ENCODE measurements at regions not wholly inside any gene's neighbourhood (a gene's known extent, or its start where the extent isn't known, plus 50 kb on each side); places are given as distances from the start of the nearest gene placed in this dataset.

DNA sequence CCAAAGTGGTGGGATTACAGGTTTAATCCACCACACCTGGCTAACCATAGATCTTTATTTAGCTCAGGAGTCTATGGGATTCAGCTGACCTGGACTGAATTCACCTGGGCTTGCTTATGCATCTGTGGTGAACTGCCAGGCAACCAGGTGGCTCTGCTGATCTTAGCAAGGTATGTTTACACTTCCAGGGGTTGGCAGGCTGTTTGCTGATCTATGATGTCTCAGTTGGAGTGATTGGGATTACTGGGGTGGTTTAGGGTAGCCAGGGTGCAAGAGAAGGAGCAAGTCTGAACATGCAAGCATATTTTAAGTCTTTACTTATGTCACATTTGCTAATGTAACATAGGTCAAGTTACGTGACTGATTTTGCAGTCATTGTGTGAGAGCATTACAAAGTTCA lies 63.6 kb upstream of the JAK2 start:
- H3K4me1 Mint-ChIP-seq (ENCODE audit: low read depth in 2 of 2), result peaks cover 11 to 17% of the 10 kb centered on the region in 2 donors

GRCh38 chr9:4922101-4922500 lies 63.0 kb upstream of the JAK2 start:
- Mint-ChIP-seq H3K4me1 (ENCODE audit: low read depth in 2 of 2) (peaks cover 17% of the 10 kb centered on the region in 2 donors), H3K27me3 (peaks cover 0 to 4% of the 10 kb centered on the region in 2 donors)
- no peak for ATAC-seq

More for the DNA sequence above, 63.6 kb upstream of the JAK2 start:
- H3K4me3 Mint-ChIP-seq, result no peak overlapping the region
- ATAC-seq (no peak), DNase-seq (ENCODE audit: low spot score) (no peak)
- peaks cover 0 to 4% of the 10 kb centered on the region in 2 donors for H3K27me3 Mint-ChIP-seq
- no peaks in the 10 kb centered on the region for H3K36me3 Mint-ChIP-seq
- H3K27ac Mint-ChIP-seq, result no peak overlapping the region
- H3K9me3 Mint-ChIP-seq, result no peaks in the 10 kb centered on the region

GRCh38 chr9:4922730-4923129 lies 62.3 kb upstream of the JAK2 start:
- Mint-ChIP-seq H3K4me1 (ENCODE audit: low read depth in 2 of 2) (peaks cover 17 to 18% of the 10 kb centered on the region in 2 donors), H3K27ac (peak overlapping the region in 1 of 2 donors; percentile 4), H3K36me3 (no peaks in the 10 kb centered on the region), H3K4me3 (no peak overlapping the region), H3K9me3 (no peaks in the 10 kb centered on the region), H3K27me3 (peaks cover 0 to 4% of the 10 kb centered on the region in 2 donors)
- ATAC-seq (peak in 1 of 2 donors; percentile 53), DNase-seq (ENCODE audit: low spot score) (no peak)

More at GRCh38 chr9:4922101-4922500, 63.0 kb upstream of the JAK2 start:
- Mint-ChIP-seq H3K36me3 (no peaks in the 10 kb centered on the region), H3K27ac (no peak overlapping the region), H3K4me3 (no peak overlapping the region), H3K9me3 (no peaks in the 10 kb centered on the region)
- no peak for DNase-seq (ENCODE audit: low spot score)

DNA sequence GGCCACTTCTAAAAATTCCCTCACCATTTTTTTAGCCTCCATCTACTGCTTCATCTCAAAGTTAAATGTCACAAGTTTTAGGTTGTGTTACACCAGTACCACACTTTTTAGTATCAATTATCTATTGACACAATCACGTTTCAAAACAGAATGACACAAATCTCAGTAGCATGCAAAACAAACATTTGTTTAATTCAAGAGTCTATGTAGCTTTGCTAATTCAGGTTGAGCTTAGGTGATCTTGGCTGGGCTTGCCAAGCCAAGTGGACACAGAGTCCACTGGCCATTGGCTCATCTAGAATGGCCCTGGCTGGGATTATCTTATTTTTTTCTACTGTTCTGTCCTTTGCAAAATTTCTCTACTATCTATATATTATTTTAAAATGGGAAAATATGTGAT lies 61.9 kb upstream of the JAK2 start:
- Mint-ChIP-seq H3K4me1 (ENCODE audit: low read depth in 2 of 2) (peaks cover 17 to 18% of the 10 kb centered on the region in 2 donors), H3K4me3 (no peak overlapping the region), H3K36me3 (no peaks in the 10 kb centered on the region), H3K27me3 (peaks cover 0 to 2% of the 10 kb centered on the region in 2 donors), H3K27ac (peak overlapping the region in 1 of 2 donors; percentile 4), H3K9me3 (no peaks in the 10 kb centered on the region)
- no peak for DNase-seq (ENCODE audit: low spot score)
- ATAC-seq, result no peak

DNA sequence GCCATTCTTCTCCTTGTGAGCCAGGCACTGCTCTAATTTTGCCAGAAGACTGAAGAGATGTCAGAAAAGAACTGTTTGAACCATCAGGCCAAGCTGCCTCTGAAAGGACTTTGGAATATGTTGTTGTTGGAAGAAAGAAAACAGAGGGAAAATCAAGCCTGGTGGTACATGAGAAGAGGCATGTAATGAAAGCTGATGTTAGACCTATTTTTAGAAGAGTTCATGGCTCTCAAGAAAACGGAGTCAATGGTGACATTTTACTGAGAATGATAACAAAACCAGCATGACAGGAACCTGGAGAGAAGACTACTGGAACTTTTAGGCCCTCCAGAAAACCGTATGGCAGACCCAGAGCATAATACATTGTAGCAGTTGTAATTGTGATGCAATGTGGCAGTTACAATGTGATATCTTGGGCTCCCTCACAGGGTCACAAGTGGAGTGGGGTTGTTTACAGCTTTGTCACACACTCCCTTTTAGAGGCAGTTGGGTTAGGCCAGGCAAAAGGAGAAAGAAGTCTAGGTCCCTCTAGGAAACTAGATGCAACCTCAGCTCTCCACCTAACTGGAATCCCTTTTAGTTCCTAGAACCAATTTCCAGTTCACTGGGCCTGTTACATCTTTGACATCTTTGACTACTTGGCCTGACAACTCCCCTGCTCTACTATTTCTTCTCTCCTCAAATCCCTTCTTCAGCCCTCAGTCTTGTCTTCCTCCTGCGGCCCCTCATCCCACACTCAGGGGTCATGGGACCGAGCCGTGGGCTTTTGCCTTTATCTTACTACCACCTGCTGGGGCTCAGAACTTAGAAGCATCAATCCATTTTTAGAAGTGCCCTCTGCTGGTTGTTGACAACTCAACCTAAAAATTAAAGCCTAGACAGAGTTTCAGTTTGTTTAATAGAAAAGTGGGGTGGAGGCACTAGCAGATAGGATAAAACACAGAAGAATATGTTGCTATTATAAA lies 61.2 kb upstream of the JAK2 start:
- H3K4me3 Mint-ChIP-seq, result peak overlapping the region; percentile 7
- no peaks in the 10 kb centered on the region for H3K36me3 Mint-ChIP-seq
- no peaks in the 10 kb centered on the region for H3K9me3 Mint-ChIP-seq
- H3K4me1 Mint-ChIP-seq (ENCODE audit: low read depth in 2 of 2), result peaks cover 17 to 18% of the 10 kb centered on the region in 2 donors
- H3K27ac Mint-ChIP-seq, result peak overlapping the region; percentile 15 to 40
- DNase-seq (ENCODE audit: low spot score) (no peak), ATAC-seq (no peak)
- no peaks in the 10 kb centered on the region for H3K27me3 Mint-ChIP-seq

GRCh38 chr9:4926239-4926638 lies 58.8 kb upstream of the JAK2 start:
- Mint-ChIP-seq H3K4me1 (ENCODE audit: low read depth in 2 of 2) (peaks cover 17 to 18% of the 10 kb centered on the region in 2 donors), H3K36me3 (no peaks in the 10 kb centered on the region), H3K27ac (no peak overlapping the region), H3K9me3 (no peaks in the 10 kb centered on the region), H3K4me3 (no peak overlapping the region), H3K27me3 (no peaks in the 10 kb centered on the region)
- ATAC-seq (no peak), DNase-seq (ENCODE audit: low spot score) (no peak)

DNA sequence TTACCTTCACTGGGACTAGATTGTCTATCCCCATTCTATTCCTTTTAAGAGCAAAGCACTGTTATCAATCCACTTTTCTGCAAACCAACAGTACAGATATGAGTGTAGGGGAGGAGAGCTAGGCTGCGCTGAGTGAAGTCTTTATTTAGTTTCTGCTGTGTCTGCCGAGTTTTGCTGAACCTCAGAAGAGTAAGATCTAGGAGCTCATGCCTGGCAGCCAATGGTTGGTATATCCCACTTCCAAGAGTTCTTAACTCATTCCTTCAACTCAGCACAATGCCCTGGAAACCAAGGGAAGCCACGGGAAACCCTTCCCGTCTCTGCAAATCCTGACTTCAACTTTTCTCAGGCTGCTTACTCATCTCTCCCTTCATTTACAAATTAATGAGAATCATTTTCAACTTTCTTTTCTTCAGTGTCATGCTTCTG lies 58.0 kb upstream of the JAK2 start:
- H3K27ac Mint-ChIP-seq, result no peak overlapping the region

GRCh38 chr9:4927701-4928100 lies 57.4 kb upstream of the JAK2 start:
- Mint-ChIP-seq H3K27ac (no peak overlapping the region), H3K36me3 (no peaks in the 10 kb centered on the region), H3K9me3 (no peaks in the 10 kb centered on the region), H3K4me3 (no peak overlapping the region), H3K27me3 (peaks cover 0 to 3% of the 10 kb centered on the region in 2 donors), H3K4me1 (ENCODE audit: low read depth in 2 of 2) (peaks cover 17 to 18% of the 10 kb centered on the region in 2 donors)
- DNase-seq (ENCODE audit: low spot score) (no peak), ATAC-seq (no peak)

More for the DNA sequence above, 58.0 kb upstream of the JAK2 start:
- no peak for DNase-seq (ENCODE audit: low spot score)
- ATAC-seq, result peak in 1 of 2 donors; percentile 43
- Mint-ChIP-seq H3K9me3 (no peaks in the 10 kb centered on the region), H3K4me3 (peak overlapping the region; percentile 13), H3K36me3 (no peaks in the 10 kb centered on the region), H3K4me1 (ENCODE audit: low read depth in 2 of 2) (peaks cover 17 to 18% of the 10 kb centered on the region in 2 donors), H3K27me3 (peaks cover 0 to 3% of the 10 kb centered on the region in 2 donors)

DNA sequence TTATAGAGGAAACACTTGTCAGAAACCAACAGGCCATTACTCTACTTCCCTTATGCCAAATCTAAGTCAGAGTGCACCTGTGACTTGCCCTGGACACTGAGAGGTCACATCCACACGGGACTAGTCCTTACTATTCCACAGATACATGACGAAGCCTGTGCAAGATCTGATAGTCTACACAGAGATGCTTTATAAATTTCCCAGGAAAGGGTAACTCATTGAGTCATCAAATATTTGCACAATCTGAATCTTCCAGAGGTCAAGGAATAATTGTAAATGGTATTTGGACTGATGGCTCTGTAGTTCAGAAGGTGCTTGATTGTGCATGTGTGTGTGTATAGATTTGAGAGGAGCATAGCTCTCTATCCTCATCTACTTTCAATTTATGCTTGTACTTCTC lies 55.2 kb upstream of the JAK2 start:
- no peak overlapping the region for H3K4me3 Mint-ChIP-seq
- H3K27ac Mint-ChIP-seq, result no peak overlapping the region
- peaks cover 4 to 6% of the 10 kb centered on the region in 2 donors for H3K4me1 Mint-ChIP-seq (ENCODE audit: low read depth in 2 of 2)
- H3K9me3 Mint-ChIP-seq, result no peaks in the 10 kb centered on the region
- DNase-seq (ENCODE audit: low spot score), result no peak
- no peak for ATAC-seq
- H3K27me3 Mint-ChIP-seq, result peaks cover 0 to 3% of the 10 kb centered on the region in 2 donors
- H3K36me3 Mint-ChIP-seq, result no peaks in the 10 kb centered on the region

DNA sequence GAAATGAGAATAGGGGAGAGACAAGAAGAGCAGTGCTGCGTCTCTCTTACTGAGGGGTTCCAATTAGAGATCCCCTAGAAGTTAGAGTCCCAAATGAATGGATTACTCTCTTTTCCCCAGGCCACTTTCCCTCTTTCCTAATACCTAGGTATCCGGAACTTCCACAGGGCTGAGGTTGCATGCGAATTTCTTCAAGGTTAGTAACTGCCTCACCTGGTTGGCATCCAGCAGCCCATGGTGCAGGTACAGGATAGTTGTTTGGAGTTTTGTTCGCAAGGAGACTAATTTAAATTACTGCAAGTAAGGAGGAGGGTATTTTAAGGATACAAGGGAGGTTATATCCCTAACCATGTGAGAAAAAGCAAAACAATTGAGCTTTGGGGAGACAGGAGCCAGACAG lies 52.4 kb upstream of the JAK2 start:
- H3K4me3 Mint-ChIP-seq, result no peak overlapping the region
- no peak for ATAC-seq
- H3K9me3 Mint-ChIP-seq, result no peaks in the 10 kb centered on the region
- no peak for DNase-seq (ENCODE audit: low spot score)
- no peaks in the 10 kb centered on the region for H3K36me3 Mint-ChIP-seq
- H3K27ac Mint-ChIP-seq, result no peak overlapping the region
- peaks cover 19 to 21% of the 10 kb centered on the region in 2 donors for H3K4me1 Mint-ChIP-seq (ENCODE audit: low read depth in 2 of 2)
- H3K27me3 Mint-ChIP-seq, result peaks cover 0 to 3% of the 10 kb centered on the region in 2 donors

- H3K27ac Mint-ChIP-seq, result peak overlapping the region in 1 of 2 donors; percentile 42
- no peaks in the 10 kb centered on the region for H3K36me3 Mint-ChIP-seq
- no peak overlapping the region for H3K4me3 Mint-ChIP-seq
- no peak for DNase-seq (ENCODE audit: low spot score)
- H3K4me1 Mint-ChIP-seq (ENCODE audit: low read depth in 2 of 2), result peaks cover 23 to 26% of the 10 kb centered on the region in 2 donors
- no peak for ATAC-seq
- H3K9me3 Mint-ChIP-seq, result no peaks in the 10 kb centered on the region
- peaks cover 0 to 3% of the 10 kb centered on the region in 2 donors for H3K27me3 Mint-ChIP-seq
Measured at GRCh38 chr9:4933177-4933576, 51.9 kb upstream of the JAK2 start.

DNA sequence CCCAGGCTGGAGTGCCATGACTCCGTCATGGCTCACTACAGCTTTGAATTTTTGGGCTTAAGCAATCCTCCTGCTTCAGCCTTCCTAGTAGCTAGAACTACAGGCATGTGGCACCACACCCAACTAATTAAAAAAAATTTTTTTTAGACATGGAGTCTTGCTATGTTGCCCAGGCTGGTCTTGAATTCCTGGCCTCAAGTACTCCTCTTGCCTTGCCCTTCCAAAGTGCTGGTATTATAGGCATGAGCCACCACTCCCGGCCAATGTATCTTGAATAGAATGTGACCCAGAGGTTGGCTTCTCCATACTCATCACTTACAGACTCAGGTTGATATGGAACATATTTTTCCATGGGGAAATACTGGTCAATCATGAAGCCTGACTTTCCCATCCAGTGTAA lies 51.2 kb upstream of the JAK2 start:
- peak overlapping the region in 1 of 2 donors; percentile 42 for H3K27ac Mint-ChIP-seq
- peaks cover 0 to 3% of the 10 kb centered on the region in 2 donors for H3K27me3 Mint-ChIP-seq
- no peak overlapping the region for H3K4me3 Mint-ChIP-seq
- H3K4me1 Mint-ChIP-seq (ENCODE audit: low read depth in 2 of 2), result peaks cover 29 to 33% of the 10 kb centered on the region in 2 donors
- DNase-seq (ENCODE audit: low spot score), result no peak
- no peak for ATAC-seq
- no peaks in the 10 kb centered on the region for H3K9me3 Mint-ChIP-seq
- H3K36me3 Mint-ChIP-seq, result no peaks in the 10 kb centered on the region

DNA sequence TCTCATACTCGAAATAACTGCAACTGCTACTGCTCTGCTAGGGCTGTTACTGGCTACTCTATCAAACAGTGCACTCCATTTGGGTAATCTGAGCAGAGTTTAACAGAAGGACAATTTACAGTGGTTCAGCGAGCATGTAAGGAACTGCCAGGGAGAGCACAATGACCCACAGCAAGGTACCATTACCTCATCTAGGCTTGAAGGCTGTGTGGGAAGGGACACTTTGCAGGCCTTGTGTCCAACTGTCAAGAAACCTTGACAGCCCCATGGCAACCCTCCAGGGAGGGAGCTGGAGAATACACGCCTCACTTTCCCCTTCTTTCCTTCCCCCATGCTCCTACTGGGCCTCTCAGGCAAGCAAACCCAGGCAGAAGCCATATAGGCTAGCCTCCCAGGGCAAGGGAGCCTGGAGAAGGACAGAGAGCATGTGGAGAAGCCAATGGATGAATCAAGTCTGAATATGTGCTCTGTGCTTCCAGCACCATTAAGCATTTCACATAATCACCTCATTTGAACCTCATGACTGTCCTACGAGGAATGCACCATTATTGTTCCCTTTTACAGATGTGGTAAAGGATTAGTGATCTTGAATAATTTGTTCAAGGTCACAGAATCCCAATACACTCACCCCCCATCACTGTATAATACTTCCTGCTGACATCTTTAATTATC lies 49.9 kb upstream of the JAK2 start:
- H3K4me3 Mint-ChIP-seq, result no peak overlapping the region
- DNase-seq (ENCODE audit: low spot score) (no peak), ATAC-seq (no peak)
- no peaks in the 10 kb centered on the region for H3K9me3 Mint-ChIP-seq
- peak overlapping the region; percentile 94 to 98 for H3K27ac Mint-ChIP-seq
- H3K36me3 Mint-ChIP-seq, result no peaks in the 10 kb centered on the region
- H3K4me1 Mint-ChIP-seq (ENCODE audit: low read depth in 2 of 2), result peaks cover 39 to 44% of the 10 kb centered on the region in 2 donors
- peaks cover 0 to 3% of the 10 kb centered on the region in 2 donors for H3K27me3 Mint-ChIP-seq
